ENCODE measurements at regions not wholly inside any gene's neighbourhood (a gene's known extent, or its start where the extent isn't known, plus 50 kb on each side); places are given as distances from the start of the nearest gene placed in this dataset.
"Not testable (repeated sequence)": the region's sequence is repeated elsewhere in the genome, so short reads cannot be mapped to it uniquely, and the experiment has no call there.

DNA sequence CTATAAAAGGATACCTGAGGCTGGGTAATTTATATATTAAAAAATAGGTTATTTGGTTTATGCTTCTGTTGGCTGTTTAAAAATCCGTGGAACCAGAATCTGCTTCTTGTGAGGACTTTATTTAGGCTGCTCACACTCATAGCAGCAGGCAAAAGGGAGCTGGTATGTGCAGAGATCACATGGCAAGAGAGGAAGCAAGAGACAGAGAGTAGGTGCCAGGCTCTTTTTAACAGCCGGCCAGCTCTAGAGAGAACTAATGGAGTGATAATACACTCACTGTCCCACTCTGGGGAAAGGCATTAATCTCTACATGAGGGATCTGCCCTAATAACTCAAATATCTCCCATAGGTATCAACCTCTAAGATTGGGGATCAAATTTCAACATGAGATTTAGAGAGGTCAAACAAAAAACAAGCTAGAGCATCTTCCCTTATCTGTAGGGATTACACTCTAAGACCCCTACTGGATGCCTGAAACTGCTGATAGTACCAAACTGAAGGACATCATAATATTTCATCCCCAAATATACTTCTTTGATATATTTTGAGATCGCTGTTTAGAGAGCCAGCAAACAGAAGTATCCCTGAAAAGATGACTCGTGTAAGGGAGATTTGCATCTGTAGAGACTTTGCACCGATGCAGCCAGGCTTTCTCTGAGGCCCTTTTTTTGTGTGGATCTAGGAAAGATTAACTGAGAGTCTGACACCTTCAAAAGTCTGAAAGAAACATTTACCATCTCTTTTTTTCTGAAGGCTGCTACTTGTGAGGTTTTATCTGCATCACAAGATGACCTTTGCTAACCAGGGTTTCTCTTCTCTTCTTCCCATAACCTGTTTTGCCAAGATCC, 717.0 kb upstream of the MBL2 start:
- TF ChIP-seq, protein P1, sequence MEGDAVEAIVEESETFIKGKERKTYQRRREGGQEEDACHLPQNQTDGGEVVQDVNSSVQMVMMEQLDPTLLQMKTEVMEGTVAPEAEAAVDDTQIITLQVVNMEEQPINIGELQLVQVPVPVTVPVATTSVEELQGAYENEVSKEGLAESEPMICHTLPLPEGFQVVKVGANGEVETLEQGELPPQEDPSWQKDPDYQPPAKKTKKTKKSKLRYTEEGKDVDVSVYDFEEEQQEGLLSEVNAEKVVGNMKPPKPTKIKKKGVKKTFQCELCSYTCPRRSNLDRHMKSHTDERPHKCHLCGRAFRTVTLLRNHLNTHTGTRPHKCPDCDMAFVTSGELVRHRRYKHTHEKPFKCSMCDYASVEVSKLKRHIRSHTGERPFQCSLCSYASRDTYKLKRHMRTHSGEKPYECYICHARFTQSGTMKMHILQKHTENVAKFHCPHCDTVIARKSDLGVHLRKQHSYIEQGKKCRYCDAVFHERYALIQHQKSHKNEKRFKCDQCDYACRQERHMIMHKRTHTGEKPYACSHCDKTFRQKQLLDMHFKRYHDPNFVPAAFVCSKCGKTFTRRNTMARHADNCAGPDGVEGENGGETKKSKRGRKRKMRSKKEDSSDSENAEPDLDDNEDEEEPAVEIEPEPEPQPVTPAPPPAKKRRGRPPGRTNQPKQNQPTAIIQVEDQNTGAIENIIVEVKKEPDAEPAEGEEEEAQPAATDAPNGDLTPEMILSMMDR (IDR thresholded peaks at IDR 0.05; ENCODE audit: low read depth, low read length, missing control alignments): no peak
- no peak overlapping the region for H3K4me3 ChIP-seq (replicated peaks; ENCODE audit: low read depth, low read length)
- no peak for DNase-seq (ENCODE audit: extremely low read depth, low read depth)

DNA sequence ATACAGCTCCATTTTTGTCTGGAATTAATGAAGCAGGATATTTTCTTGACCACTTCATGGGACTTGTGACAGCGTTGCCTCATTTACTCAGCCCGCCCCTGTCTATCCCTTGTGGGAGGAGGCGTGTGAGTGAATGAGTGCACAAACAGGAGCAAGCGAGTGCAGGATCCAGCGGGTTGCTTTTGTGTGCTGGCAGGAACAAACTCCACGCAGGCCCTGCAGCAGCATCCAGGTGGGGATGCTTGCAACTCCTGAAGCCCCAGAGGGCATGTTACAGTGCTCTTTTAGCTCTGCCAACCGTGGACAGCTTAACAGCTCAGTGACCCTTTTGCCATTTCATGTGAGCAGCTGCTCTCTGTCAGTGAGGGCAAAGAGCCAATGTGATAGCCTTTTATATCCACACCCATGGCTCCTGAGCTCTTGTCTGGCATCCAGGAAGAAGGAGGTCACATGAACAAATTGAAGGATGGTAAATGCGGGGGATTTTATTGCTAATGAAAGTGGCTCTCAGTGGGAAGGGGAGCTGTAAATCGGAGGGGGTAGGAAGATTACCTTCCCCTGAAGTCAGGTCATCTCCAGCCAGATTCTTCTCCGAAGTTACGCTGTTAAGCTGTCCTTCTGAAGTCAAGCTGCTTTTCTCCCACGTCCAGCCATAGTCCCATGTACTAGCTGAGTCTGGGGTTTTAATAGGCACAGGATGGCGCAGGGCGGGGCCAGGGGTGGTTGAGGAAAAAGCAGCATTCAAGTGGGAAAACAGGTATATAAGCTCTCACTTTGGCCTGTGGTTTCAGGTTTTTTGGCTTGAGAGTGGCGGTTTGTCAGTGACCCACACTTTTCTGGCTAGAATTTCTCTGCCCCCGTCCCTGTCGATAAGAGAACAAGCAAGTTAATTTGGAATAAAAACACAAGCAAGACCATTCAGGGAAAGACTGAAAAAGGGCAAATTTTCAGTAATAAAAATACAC, 714.7 kb upstream of the MBL2 start:
- no peak for DNase-seq (ENCODE audit: extremely low read depth, low read depth)
- H3K4me3 ChIP-seq (replicated peaks; ENCODE audit: low read depth, low read length): no peak overlapping the region
- TF ChIP-seq, protein P1 (IDR thresholded peaks at IDR 0.05; ENCODE audit: low read depth, low read length, missing control alignments): no peak

GRCh38 chr10:53485422-53485821, 712.8 kb upstream of the MBL2 start:
- H3K4me3 ChIP-seq (replicated peaks; ENCODE audit: low read depth, low read length); DNase-seq (ENCODE audit: extremely low read depth, low read depth): not testable (repeated sequence)

- H3K4me3 ChIP-seq (replicated peaks; ENCODE audit: low read depth, low read length): no peak overlapping the region
- TF ChIP-seq, protein P1 (IDR thresholded peaks at IDR 0.05; ENCODE audit: low read depth, low read length, missing control alignments): no peak
- DNase-seq (ENCODE audit: extremely low read depth, low read depth): no peak
Measured at GRCh38 chr10:53479365-53479764, 706.8 kb upstream of the MBL2 start.

DNA sequence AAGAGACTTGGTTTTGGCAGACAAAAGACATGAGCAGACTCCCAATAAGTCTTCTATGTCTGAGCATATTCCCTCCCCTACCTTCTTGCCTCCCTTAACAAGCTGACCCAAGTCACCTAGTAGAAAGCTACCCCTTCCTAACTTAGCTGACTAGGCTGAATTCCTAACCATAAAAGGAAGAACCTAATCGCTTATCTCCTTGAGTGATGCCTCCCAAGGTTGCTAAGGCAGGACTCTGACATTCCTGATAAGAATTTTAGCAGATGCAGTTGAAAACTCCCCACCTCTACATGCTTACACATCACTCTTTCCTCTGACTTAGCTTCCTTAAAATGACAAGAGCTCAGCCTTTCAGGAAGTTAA, 704.7 kb upstream of the MBL2 start:
- no peak overlapping the region for H3K4me3 ChIP-seq (replicated peaks; ENCODE audit: low read depth, low read length)
- DNase-seq (ENCODE audit: extremely low read depth, low read depth): no peak

DNA sequence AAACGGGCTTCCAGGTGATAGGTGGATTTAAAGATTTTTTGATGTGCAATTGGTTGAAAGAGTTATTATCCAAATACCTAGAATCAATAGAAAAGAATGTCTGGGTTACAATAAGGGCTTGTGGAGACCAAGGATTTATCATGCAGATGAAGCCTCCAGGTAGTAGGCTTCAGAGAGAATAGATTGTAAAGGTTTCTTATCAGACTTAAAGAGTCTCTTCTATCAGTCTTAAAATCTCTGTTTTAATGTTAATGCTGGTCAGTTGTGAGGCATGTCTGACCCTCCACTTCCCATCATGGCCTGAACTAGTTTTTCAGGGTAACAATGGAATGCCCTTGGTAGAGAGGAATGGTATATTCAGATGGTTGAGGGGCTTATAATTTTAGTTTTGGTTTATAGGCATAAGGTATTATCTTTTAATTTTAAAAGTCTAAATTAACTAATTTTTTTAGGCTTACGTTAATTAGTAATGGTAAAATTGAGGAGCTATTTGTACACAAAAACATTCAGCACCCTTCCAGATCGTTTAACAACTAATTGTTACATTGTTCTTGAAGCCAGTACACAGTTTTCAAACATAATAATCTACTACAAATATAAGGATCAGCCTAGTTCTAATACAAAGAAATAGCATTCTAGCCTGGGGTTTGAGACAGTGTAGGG, 704.2 kb upstream of the MBL2 start:
- no peak overlapping the region for H3K4me3 ChIP-seq (replicated peaks; ENCODE audit: low read depth, low read length)
- DNase-seq (ENCODE audit: extremely low read depth, low read depth): no peak
- TF ChIP-seq, protein P1 (IDR thresholded peaks at IDR 0.05; ENCODE audit: low read depth, low read length, missing control alignments): no peak

More for the DNA sequence above, 704.7 kb upstream of the MBL2 start:
- TF ChIP-seq, protein P1 (IDR thresholded peaks at IDR 0.05; ENCODE audit: low read depth, low read length, missing control alignments): no peak

All from HFF-Myc (cell line).